ENCODE measurements at regions not wholly inside any gene's neighbourhood (a gene's known extent, or its start where the extent isn't known, plus 50 kb on each side); places are given as distances from the start of the nearest gene placed in this dataset.

DNA sequence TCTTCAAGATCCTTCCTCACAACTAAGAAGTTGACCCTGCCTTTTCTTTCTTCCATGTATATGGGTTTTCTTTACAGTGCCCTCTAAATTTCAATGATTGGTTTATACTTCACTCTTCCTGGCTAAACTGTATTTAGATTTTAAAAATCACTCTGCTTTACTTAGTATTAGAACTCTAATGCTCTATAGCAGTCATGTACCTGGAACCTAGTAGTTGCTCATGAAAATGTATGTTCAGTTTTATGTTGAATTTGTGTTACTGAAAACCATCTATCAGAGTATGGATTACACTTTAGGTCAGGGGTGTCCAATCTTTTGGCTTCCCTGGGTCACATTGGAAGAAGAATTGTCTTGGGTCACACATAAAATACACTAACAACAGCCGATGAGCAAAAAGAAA, 1024.3 kb downstream of the NR2F1-AS1 start:
- H3K27ac ChIP-seq (ENCODE audit: low read length, poor library complexity, severe bottlenecking): no peak overlapping the region
- H3K18ac ChIP-seq (ENCODE audit: low read depth in 1 of 2, low read length in 2 of 2): no peak overlapping the region
- no peak overlapping the region for H4K91ac ChIP-seq (ENCODE audit: low read length)
- no peak for DNase-seq
- H3K4ac ChIP-seq (ENCODE audit: low read depth in 1 of 2, low read length in 2 of 2): no peak overlapping the region
- H2AK5ac ChIP-seq (ENCODE audit: low read length, severe bottlenecking): no peak overlapping the region
- H3K9ac ChIP-seq (ENCODE audit: low read length): no peak overlapping the region
- H3K4me2 ChIP-seq (ENCODE audit: low read length, poor library complexity, severe bottlenecking): no peak overlapping the region
- H3K23ac ChIP-seq (ENCODE audit: low read length in 2 of 2): no peak overlapping the region
- no peak overlapping the region for H2AFZ ChIP-seq (ENCODE audit: low read depth, low read length)
- no peaks in the 10 kb centered on the region for H3K36me3 ChIP-seq (ENCODE audit: control insufficient read depth in 1 of 2, insufficient read depth in 2 of 2, low read depth in 1 of 2, low read length in 2 of 2)
- H3K4me1 ChIP-seq (ENCODE audit: control insufficient read depth, insufficient read depth, low read depth, low read length): peaks cover 1% of the 10 kb centered on the region
- no peak overlapping the region for H2BK15ac ChIP-seq (ENCODE audit: low read depth, poor library complexity, severe bottlenecking)
- H3K14ac ChIP-seq (ENCODE audit: low read length in 2 of 2): no peak overlapping the region
- H3K27me3 ChIP-seq (ENCODE audit: control insufficient read depth in 1 of 2, insufficient read depth in 1 of 2, low read length in 2 of 2): no peaks in the 10 kb centered on the region
- H3K9me3 ChIP-seq (ENCODE audit: control insufficient read depth, low read length): no peaks in the 10 kb centered on the region
- no peak overlapping the region for H2BK120ac ChIP-seq (ENCODE audit: low read depth, low read length)
- H2BK5ac ChIP-seq (ENCODE audit: low read depth, low read length, poor library complexity, severe bottlenecking): no peak overlapping the region
- H2BK12ac ChIP-seq (ENCODE audit: low read length in 2 of 2): no peak overlapping the region
- 100% methylated on average over 1 of the region's 1 CpG for WGBS
- no peak overlapping the region for H3K4me3 ChIP-seq (ENCODE audit: insufficient read depth in 1 of 2, low read depth in 1 of 2, low read length in 2 of 2)
- no peaks in the 10 kb centered on the region for H3K79me1 ChIP-seq (replicated peaks; ENCODE audit: low read length, poor library complexity, severe bottlenecking)
- no peak overlapping the region for H4K8ac ChIP-seq (ENCODE audit: low read length)

DNA sequence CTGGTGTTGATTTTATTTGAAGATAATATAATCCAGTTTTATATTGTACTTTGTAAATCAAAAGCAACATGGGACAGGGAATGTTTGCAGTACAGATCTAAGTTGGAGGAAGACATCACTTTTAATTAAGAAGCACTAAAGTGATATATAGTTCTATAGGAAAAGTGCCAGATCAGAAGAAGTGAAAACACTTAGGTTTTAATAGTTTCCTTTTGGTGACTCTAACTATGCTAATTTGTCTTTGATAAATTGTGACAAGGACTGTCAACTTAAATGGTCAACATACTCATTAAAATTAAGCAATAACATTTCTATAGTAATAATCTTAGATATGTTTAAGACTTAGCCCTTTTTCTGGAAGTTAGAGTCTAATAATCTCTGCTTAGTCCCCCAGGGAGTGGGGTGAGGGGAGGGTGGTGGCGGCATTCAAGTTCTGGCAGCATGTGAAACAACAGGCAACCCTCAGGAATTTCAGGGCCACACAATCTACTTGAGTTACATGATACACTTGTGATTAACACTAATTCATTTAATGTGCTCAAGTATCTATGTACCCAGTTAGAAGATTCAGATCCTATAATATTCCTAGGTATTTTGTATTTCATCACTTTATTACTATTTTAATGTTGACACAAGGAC, 1026.5 kb downstream of the NR2F1-AS1 start:
- Histone ChIP-seq H2BK5ac (ENCODE audit: low read depth, low read length, poor library complexity, severe bottlenecking) (no peak overlapping the region), H2BK12ac (ENCODE audit: low read length in 2 of 2) (no peak overlapping the region), H2BK15ac (ENCODE audit: low read depth, poor library complexity, severe bottlenecking) (no peak overlapping the region), H2AFZ (ENCODE audit: low read depth, low read length) (no peak overlapping the region), H3K9me3 (ENCODE audit: control insufficient read depth, low read length) (no peaks in the 10 kb centered on the region), H3K27me3 (ENCODE audit: control insufficient read depth in 1 of 2, insufficient read depth in 1 of 2, low read length in 2 of 2) (no peaks in the 10 kb centered on the region), H2BK120ac (ENCODE audit: low read depth, low read length) (no peak overlapping the region), H3K23ac (ENCODE audit: low read length in 2 of 2) (no peak overlapping the region), H3K14ac (ENCODE audit: low read length in 2 of 2) (no peak overlapping the region), H3K9ac (ENCODE audit: low read length) (no peak overlapping the region), H2AK5ac (ENCODE audit: low read length, severe bottlenecking) (no peak overlapping the region), H3K79me1 (replicated peaks; ENCODE audit: low read length, poor library complexity, severe bottlenecking) (no peaks in the 10 kb centered on the region), H3K4me3 (ENCODE audit: insufficient read depth in 1 of 2, low read depth in 1 of 2, low read length in 2 of 2) (no peak overlapping the region), H3K27ac (ENCODE audit: low read length, poor library complexity, severe bottlenecking) (no peak overlapping the region), H3K4ac (ENCODE audit: low read depth in 1 of 2, low read length in 2 of 2) (no peak overlapping the region), H3K4me1 (ENCODE audit: control insufficient read depth, insufficient read depth, low read depth, low read length) (peaks cover 1% of the 10 kb centered on the region), H4K91ac (ENCODE audit: low read length) (no peak overlapping the region), H4K8ac (ENCODE audit: low read length) (no peak overlapping the region), H3K4me2 (ENCODE audit: low read length, poor library complexity, severe bottlenecking) (no peak overlapping the region), H3K18ac (ENCODE audit: low read depth in 1 of 2, low read length in 2 of 2) (peak overlapping the region in 1 of 2 experiments; percentile 82), H3K36me3 (ENCODE audit: control insufficient read depth in 1 of 2, insufficient read depth in 2 of 2, low read depth in 1 of 2, low read length in 2 of 2) (no peaks in the 10 kb centered on the region)
- 83% methylated on average over 1 of the region's 1 CpG for WGBS
- no peak for DNase-seq

DNA sequence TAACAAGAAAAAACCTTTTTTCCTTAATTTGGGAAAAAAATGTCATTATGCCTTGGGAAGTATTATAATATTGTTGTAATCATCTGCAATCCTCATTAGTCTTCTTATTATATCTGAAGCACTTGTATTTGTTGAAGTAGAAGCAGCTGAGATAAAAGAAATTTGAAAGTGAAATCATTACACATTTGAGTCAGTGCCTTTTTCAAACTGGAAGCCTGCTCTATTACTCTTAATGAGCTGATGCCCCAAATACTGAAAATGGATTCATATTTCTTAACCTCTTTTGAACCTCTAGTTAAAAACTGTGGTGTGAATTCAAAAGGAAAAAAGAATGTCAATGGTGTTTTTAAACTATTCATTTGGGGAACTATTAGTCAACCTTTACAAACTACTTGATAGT, 1027.7 kb downstream of the NR2F1-AS1 start:
- H3K27ac ChIP-seq (ENCODE audit: low read length, poor library complexity, severe bottlenecking): no peak overlapping the region
- no peak overlapping the region for H4K8ac ChIP-seq (ENCODE audit: low read length)
- H3K4me3 ChIP-seq (ENCODE audit: insufficient read depth in 1 of 2, low read depth in 1 of 2, low read length in 2 of 2): no peak overlapping the region
- no peaks in the 10 kb centered on the region for H3K27me3 ChIP-seq (ENCODE audit: control insufficient read depth in 1 of 2, insufficient read depth in 1 of 2, low read length in 2 of 2)
- H3K4ac ChIP-seq (ENCODE audit: low read depth in 1 of 2, low read length in 2 of 2): no peak overlapping the region
- H4K91ac ChIP-seq (ENCODE audit: low read length): no peak overlapping the region
- no peak overlapping the region for H2BK120ac ChIP-seq (ENCODE audit: low read depth, low read length)
- no peak for DNase-seq
- H2AK5ac ChIP-seq (ENCODE audit: low read length, severe bottlenecking): no peak overlapping the region
- no peaks in the 10 kb centered on the region for H3K36me3 ChIP-seq (ENCODE audit: control insufficient read depth in 1 of 2, insufficient read depth in 2 of 2, low read depth in 1 of 2, low read length in 2 of 2)
- H3K18ac ChIP-seq (ENCODE audit: low read depth in 1 of 2, low read length in 2 of 2): no peak overlapping the region
- no peaks in the 10 kb centered on the region for H3K4me1 ChIP-seq (ENCODE audit: control insufficient read depth, insufficient read depth, low read depth, low read length)
- no peak overlapping the region for H2AFZ ChIP-seq (ENCODE audit: low read depth, low read length)
- peak overlapping the region; percentile 85 for H3K9ac ChIP-seq (ENCODE audit: low read length)
- H2BK15ac ChIP-seq (ENCODE audit: low read depth, poor library complexity, severe bottlenecking): no peak overlapping the region
- no peak overlapping the region for H3K4me2 ChIP-seq (ENCODE audit: low read length, poor library complexity, severe bottlenecking)
- H3K9me3 ChIP-seq (ENCODE audit: control insufficient read depth, low read length): no peaks in the 10 kb centered on the region
- no peak overlapping the region for H3K23ac ChIP-seq (ENCODE audit: low read length in 2 of 2)
- H2BK5ac ChIP-seq (ENCODE audit: low read depth, low read length, poor library complexity, severe bottlenecking): no peak overlapping the region
- H3K14ac ChIP-seq (ENCODE audit: low read length in 2 of 2): no peak overlapping the region
- no peaks in the 10 kb centered on the region for H3K79me1 ChIP-seq (replicated peaks; ENCODE audit: low read length, poor library complexity, severe bottlenecking)
- no peak overlapping the region for H2BK12ac ChIP-seq (ENCODE audit: low read length in 2 of 2)

DNA sequence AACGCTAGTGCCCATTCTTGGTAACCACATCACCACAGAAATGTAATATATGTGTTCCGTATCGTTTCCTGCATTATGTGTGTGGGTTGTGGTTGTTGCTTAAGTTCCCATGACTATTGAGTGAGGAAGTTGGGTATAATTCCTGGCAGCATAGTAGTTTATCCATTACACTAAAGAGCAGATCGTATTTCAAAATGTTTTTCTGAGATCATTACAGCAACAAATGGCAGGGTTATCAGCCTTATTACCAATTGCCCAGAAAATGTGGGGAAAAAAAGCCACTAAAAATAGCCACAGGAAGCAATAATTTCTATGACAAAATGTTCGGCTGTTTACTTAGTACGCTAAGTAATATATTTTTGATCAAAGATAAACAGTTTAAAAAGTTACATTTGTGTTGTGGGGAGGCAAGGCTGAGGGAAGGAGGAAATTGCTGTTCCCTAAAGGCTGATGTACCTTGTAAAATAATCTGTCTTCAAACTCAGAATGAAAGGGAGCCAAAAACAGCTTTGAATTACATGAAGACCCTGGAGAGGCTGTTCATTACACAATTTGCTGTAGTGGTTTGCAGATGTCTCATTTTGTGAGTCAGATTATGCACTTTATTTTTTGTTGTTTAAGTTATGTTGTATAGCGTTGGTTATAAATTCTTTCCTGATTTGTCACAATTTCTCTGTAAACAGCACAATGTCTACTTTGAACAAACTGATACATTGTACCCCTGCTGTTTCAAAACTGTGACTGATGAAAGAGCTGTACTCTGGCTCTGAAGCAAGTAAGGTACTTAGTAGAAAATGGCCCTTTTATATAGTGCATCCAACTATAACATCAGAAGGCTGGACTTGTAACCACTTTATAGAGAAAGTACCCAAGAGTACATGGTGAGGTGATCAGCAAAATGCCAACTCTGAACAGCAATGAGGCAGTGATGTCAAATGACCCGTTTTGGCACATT, 1028.5 kb downstream of the NR2F1-AS1 start:
- H2AFZ ChIP-seq (ENCODE audit: low read depth, low read length): no peak overlapping the region
- no peak overlapping the region for H2BK15ac ChIP-seq (ENCODE audit: low read depth, poor library complexity, severe bottlenecking)
- peak overlapping the region in 1 of 2 experiments; percentile 29 for H2BK12ac ChIP-seq (ENCODE audit: low read length in 2 of 2)
- no peaks in the 10 kb centered on the region for H3K79me1 ChIP-seq (replicated peaks; ENCODE audit: low read length, poor library complexity, severe bottlenecking)
- peak overlapping the region; percentile 82 for H3K27ac ChIP-seq (ENCODE audit: low read length, poor library complexity, severe bottlenecking)
- no peaks in the 10 kb centered on the region for H3K27me3 ChIP-seq (ENCODE audit: control insufficient read depth in 1 of 2, insufficient read depth in 1 of 2, low read length in 2 of 2)
- no peaks in the 10 kb centered on the region for H3K36me3 ChIP-seq (ENCODE audit: control insufficient read depth in 1 of 2, insufficient read depth in 2 of 2, low read depth in 1 of 2, low read length in 2 of 2)
- no CpG with 5 or more reads among the region's 8 CpGs for WGBS
- H3K4me1 ChIP-seq (ENCODE audit: control insufficient read depth, insufficient read depth, low read depth, low read length): no peaks in the 10 kb centered on the region
- H4K8ac ChIP-seq (ENCODE audit: low read length): no peak overlapping the region
- H2BK120ac ChIP-seq (ENCODE audit: low read depth, low read length): peak overlapping the region; percentile 95
- no peak overlapping the region for H3K4me2 ChIP-seq (ENCODE audit: low read length, poor library complexity, severe bottlenecking)
- H3K23ac ChIP-seq (ENCODE audit: low read length in 2 of 2): no peak overlapping the region
- H3K18ac ChIP-seq (ENCODE audit: low read depth in 1 of 2, low read length in 2 of 2): peak overlapping the region in 1 of 2 experiments; percentile 62
- no peaks in the 10 kb centered on the region for H3K9me3 ChIP-seq (ENCODE audit: control insufficient read depth, low read length)
- no peak overlapping the region for H3K14ac ChIP-seq (ENCODE audit: low read length in 2 of 2)
- DNase-seq: peak; percentile 99
- peak overlapping the region in 1 of 2 experiments; percentile 18 for H3K4me3 ChIP-seq (ENCODE audit: insufficient read depth in 1 of 2, low read depth in 1 of 2, low read length in 2 of 2)
- peak overlapping the region; percentile 85 for H3K9ac ChIP-seq (ENCODE audit: low read length)
- H4K91ac ChIP-seq (ENCODE audit: low read length): no peak overlapping the region
- no peak overlapping the region for H2AK5ac ChIP-seq (ENCODE audit: low read length, severe bottlenecking)
- peak overlapping the region in 1 of 2 experiments; percentile 71 for H3K4ac ChIP-seq (ENCODE audit: low read depth in 1 of 2, low read length in 2 of 2)
- H2BK5ac ChIP-seq (ENCODE audit: low read depth, low read length, poor library complexity, severe bottlenecking): no peak overlapping the region
